ENCODE measurements at regions not wholly inside any gene's neighbourhood (a gene's known extent, or its start where the extent isn't known, plus 50 kb on each side); places are given as distances from the start of the nearest gene placed in this dataset.

- no peak for TF ChIP-seq POLR2A (IDR thresholded peaks at IDR 0.05; ENCODE audit: low read length)
- TF ChIP-seq GATA1 (IDR thresholded peaks at IDR 0.05; ENCODE audit: low read depth, low read length), result no peak
Measured at GRCh38 chr3:102750322-102750721, 315.5 kb downstream of the ZPLD1 start.
